Activated CD4-positive, alpha-beta memory T cell treated with anti-CD3 and anti-CD28 coated beads for 36 hours (primary cell): ENCODE measurements at regions not wholly inside any gene's neighbourhood (a gene's known extent, or its start where the extent isn't known, plus 50 kb on each side); places are given as distances from the start of the nearest gene placed in this dataset.

Experiments used
- CTCF ChIA-PET: fragments of 350-600 bp; sonication (Branson Sonifier 250); formaldehyde crosslinking; loops from one replicate; lab custom pipeline; 2021; ENCODE audit warnings: antibody characterized with exemption, inconsistent platforms; lab: Charles Lee
- POLR2A ChIA-PET: fragments of 350-600 bp; sonication (Branson Sonifier 250); formaldehyde crosslinking; loops from one replicate; lab custom pipeline; 2021; ENCODE audit warnings: antibody characterized with exemption; lab: Charles Lee
- DNase-seq: peaks from one replicate; pipeline ENCODE4 v3.0.0-alpha.2; 2020
- H3K27ac Mint-ChIP-seq: one replicate; pipeline ENCODE4 v1.8.0; 2021; ENCODE audit warnings: mixed read lengths
- H3K27me3 Mint-ChIP-seq: one replicate; pipeline ENCODE4 v1.8.0; 2021; ENCODE audit warnings: mixed read lengths
- H3K36me3 Mint-ChIP-seq: one replicate; pipeline ENCODE4 v1.8.0; 2021; ENCODE audit warnings: mixed read lengths
- H3K4me1 Mint-ChIP-seq: one replicate; pipeline ENCODE4 v1.8.0; 2021; ENCODE audit warnings: low read depth, mixed read lengths
- H3K4me3 Mint-ChIP-seq: one replicate; pipeline ENCODE4 v1.8.0; 2021; ENCODE audit warnings: mild to moderate bottlenecking, mixed read lengths
- H3K9me3 Mint-ChIP-seq: one replicate; pipeline ENCODE4 v1.8.0; 2021; ENCODE audit warnings: mixed read lengths
- intact Hi-C: fragments of 100-400 bp; cut with micrococcal nuclease; formaldehyde crosslinking; loops from one replicate; pipeline ENCODE4 v1.15.1; 2023

DNA sequence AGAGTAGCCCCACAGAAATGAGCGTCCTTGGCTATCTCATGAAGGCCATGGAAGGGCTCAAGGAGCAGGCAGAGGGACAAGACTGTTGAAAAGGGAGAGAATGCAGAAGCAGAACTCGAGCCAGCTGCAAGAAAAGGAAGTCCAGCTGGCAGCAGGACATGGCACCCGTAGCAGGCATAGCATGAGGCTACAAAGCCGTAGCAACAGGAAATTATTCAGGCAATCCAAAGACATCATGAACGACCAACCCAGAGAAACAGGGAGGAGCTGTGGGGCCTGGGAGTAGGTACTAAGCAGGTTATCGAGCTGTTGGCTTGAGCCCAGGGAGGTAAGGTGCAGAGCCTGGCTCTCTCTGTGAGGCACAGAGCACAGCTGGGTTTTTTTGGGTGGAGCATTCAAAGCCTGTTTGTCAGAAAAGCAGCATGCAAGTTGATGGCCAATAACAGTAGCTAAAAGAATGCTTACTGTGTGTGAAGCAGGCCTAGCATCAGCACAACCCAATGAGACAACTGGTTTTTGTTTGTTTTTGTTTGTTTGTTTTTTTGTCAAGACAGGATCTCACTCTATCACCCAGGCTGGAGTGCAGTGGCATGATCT lies 144.0 kb upstream of the SMAD3 start:
- ChIA-PET POLR2A (no interaction called here), CTCF (interaction anchor here (1.2 kb wide), 1 partner anchor 17 kb away, joined by 3 read pairs; no protein-coding TSS in a partner anchor)
- Mint-ChIP-seq H3K27me3 (peaks cover 9% of the 10 kb centered on the region), H3K27ac (no peak overlapping the region), H3K9me3 (peaks cover 19% of the 10 kb centered on the region), H3K36me3 (peaks cover 1% of the 10 kb centered on the region), H3K4me3 (no peak overlapping the region), H3K4me1 (peaks cover 6% of the 10 kb centered on the region)
- no peak for DNase-seq
- intact Hi-C loops = no loop called here

DNA sequence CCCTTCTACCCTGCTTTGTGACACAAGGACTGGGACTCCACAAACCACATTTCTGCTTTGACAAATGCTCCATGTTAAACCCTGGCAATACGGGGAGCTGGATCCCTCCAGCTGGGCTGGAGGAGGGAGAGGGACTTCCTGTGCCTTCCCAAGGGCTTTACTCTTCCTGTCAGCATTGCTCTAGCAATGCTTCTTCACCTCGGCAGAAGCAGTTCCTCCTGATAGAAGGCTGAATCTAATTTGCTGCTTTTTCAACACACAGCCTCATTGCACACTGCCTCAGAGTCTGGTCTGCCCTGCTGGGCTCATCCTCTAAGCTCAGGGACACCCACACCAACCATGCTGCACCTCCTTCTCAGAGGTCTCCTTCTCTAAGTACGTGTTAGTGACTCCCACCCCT lies 142.8 kb upstream of the SMAD3 start:
- no peak overlapping the region for H3K4me3 Mint-ChIP-seq
- intact Hi-C loops = no loop called here
- ChIA-PET CTCF (no interaction called here), POLR2A (no interaction called here)
- peaks cover 19% of the 10 kb centered on the region for H3K9me3 Mint-ChIP-seq
- no peak overlapping the region for H3K27ac Mint-ChIP-seq
- H3K36me3 Mint-ChIP-seq = peaks cover 1% of the 10 kb centered on the region
- H3K4me1 Mint-ChIP-seq = peaks cover 6% of the 10 kb centered on the region
- H3K27me3 Mint-ChIP-seq = peaks cover 7% of the 10 kb centered on the region
- no peak for DNase-seq

DNA sequence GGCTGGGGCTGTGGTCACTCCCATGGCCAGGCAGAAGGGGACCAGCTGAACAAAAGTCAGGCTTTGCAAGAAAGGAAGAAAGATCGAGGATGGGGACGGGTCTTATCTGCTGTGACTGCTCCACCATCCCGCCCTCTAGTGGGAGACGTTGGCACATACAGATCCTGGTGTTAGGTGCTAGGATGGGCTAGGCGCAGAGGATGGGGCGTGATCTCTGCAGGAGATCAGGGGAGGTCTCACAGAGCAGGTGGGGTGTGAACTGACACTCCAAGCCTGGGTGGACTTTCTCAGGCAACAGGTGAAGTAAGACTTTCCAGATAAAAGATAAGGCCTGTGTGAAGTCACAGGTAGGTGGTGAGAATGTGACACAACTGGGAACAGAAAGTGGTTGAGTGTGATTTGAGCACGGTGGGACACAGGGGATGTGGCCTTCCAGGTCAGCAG lies 141.9 kb upstream of the SMAD3 start:
- DNase-seq = peak; percentile 59
- Mint-ChIP-seq H3K9me3 (peaks cover 12% of the 10 kb centered on the region), H3K27me3 (peaks cover 7% of the 10 kb centered on the region), H3K27ac (no peak overlapping the region), H3K36me3 (peaks cover 1% of the 10 kb centered on the region), H3K4me1 (peaks cover 6% of the 10 kb centered on the region), H3K4me3 (no peak overlapping the region)
- CTCF ChIA-PET = interaction anchor here (0.6 kb wide), 1 partner anchor 257 kb away, joined by 3 read pairs; no protein-coding TSS in a partner anchor
- intact Hi-C loops = no loop called here
- POLR2A ChIA-PET = no interaction called here

DNA sequence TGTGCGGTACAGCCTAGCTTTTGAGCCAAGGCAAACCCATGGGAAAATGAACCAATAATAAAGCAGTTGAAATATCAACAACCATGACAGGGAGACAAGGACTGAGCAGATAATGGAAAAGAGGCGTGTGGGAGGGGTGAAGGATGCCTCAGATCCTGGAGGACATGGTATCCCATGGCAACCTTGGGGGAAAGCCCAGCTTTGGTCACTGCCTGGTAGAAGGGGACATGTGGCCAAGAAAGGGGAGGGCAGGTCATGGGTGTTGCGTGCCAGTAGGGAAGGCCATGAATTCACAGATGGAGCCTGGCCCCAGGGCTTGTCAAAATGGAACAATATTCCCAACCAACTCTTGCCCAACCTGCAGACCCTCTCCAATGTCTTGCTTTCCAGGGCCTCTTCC lies 140.5 kb upstream of the SMAD3 start:
- POLR2A ChIA-PET = no interaction called here
- H3K36me3 Mint-ChIP-seq = peaks cover 1% of the 10 kb centered on the region
- H3K4me3 Mint-ChIP-seq = no peak overlapping the region
- H3K27me3 Mint-ChIP-seq = peaks cover 7% of the 10 kb centered on the region
- intact Hi-C loops = no loop called here
- H3K9me3 Mint-ChIP-seq = peaks cover 12% of the 10 kb centered on the region
- DNase-seq = no peak
- no peak overlapping the region for H3K27ac Mint-ChIP-seq
- CTCF ChIA-PET = interaction anchor here (0.8 kb wide), 1 partner anchor 9 kb away, joined by 3 read pairs; no protein-coding TSS in a partner anchor
- peaks cover 6% of the 10 kb centered on the region for H3K4me1 Mint-ChIP-seq

DNA sequence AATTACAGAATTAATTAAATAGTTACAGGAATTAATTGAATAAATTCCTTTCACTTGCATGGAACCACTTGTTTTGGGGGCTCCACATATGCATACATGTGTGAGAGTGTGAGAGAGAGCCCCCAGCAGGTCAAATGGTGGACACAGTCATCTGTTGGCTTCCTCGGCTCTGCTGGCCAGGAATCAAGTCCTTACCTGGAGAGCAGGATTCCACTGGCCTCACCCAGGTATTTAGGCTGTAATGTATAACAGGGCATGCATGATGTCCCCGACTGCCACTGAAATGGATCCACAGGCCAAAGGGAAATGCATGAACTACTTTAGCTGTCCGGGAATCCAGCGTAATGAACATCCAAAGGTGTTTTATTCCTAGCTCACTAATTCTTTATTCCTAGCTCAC lies 139.7 kb upstream of the SMAD3 start:
- Mint-ChIP-seq H3K36me3 (peaks cover 1% of the 10 kb centered on the region), H3K9me3 (peaks cover 12% of the 10 kb centered on the region), H3K27ac (no peak overlapping the region), H3K4me3 (no peak overlapping the region), H3K4me1 (peaks cover 6% of the 10 kb centered on the region), H3K27me3 (peaks cover 7% of the 10 kb centered on the region)
- no peak for DNase-seq
- intact Hi-C loops = no loop called here
- POLR2A ChIA-PET = no interaction called here
- CTCF ChIA-PET = interaction anchor here (0.5 kb wide), 1 partner anchor 72 kb away, joined by 4 read pairs; no protein-coding TSS in a partner anchor

DNA sequence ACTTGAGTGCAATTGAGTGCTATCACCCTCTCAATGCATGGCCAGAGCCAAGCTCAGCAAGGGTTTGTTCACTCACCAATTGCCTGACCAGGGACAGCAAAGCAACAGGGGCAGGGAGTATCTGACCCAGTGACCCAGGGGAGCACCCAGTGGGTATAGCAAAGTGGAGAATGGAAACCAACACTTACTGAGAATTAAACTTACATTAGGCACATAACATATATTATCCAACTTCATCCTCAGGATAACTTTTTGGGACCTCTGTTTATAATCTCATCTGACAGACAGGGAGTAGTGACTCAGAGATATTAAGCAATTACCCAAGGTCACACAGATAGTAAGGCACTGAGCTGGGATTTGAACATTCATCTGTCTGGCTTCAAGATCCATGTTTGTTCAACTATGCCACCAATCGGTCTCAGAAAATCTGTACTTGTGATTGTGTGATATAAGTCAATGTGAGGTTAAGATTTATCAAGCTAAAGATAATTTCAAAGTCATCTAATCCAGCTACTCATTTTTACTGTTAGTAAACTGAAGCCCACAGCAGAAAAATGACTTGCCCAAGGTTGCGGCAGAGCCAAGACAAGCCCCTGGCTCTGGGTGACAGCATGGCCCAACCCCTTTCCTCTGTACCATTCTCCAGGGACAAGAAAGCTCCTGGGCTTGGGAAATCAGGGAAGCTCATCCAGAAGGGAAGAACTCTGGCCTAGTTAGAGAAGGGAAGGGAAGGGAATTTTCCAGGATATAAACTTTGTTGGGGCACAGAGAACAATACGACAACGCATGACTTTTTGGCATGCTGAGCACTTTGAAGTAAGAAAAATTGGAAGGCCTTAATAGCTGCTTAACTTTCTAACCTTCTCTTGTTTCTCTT lies 138.0 kb upstream of the SMAD3 start:
- intact Hi-C loops = no loop called here
- POLR2A ChIA-PET = no interaction called here
- CTCF ChIA-PET = no interaction called here
- no peak for DNase-seq
- Mint-ChIP-seq H3K9me3 (peaks cover 11% of the 10 kb centered on the region), H3K4me1 (peaks cover 6% of the 10 kb centered on the region), H3K27ac (no peak overlapping the region), H3K27me3 (peaks cover 7% of the 10 kb centered on the region), H3K4me3 (no peak overlapping the region), H3K36me3 (peaks cover 1% of the 10 kb centered on the region)

DNA sequence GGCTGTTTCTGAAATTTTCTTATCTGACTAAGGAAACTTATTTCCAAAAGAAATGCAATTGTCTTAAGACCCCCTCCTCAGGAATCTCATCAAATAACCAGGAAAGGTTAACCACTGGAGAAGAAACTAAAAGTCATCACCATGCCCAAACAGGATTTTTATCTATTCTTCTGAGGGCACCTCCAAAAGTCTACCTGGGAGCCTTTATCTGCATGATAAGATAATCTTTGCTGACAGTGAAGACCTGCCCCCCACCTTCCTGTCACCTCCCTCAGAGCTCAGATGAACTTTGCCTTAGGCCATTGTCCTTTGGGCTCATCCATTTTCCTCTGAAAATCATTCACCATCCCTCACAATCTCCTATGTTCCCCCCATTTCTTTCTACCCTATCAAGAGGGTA lies 137.3 kb upstream of the SMAD3 start:
- ChIA-PET POLR2A (no interaction called here), CTCF (no interaction called here)
- peaks cover 5% of the 10 kb centered on the region for H3K4me1 Mint-ChIP-seq
- peaks cover 7% of the 10 kb centered on the region for H3K27me3 Mint-ChIP-seq
- H3K4me3 Mint-ChIP-seq = no peak overlapping the region
- intact Hi-C loops = no loop called here
- DNase-seq = no peak
- H3K9me3 Mint-ChIP-seq = peaks cover 8% of the 10 kb centered on the region
- no peak overlapping the region for H3K27ac Mint-ChIP-seq
- peaks cover 1% of the 10 kb centered on the region for H3K36me3 Mint-ChIP-seq

DNA sequence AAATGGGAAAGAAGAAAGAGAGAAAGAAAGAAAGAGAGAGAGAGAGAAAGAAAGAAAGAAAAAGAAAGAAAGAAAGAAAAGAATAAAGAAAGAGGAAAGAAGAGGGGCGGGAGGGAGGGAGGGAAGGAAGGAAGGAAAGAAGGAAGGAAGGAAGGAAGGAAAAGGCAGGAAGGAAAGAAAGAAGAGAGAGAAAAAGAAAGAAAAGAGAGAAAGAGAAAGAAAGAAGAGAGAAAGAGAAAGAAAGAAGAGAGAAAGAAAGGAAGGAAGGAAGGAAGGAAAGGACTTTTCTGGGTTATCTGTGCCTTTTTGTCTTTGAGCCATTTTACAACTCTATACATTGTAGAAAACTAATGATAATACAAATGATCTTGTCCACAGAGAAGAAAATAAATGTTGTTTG lies 136.6 kb upstream of the SMAD3 start:
- POLR2A ChIA-PET = no interaction called here
- no peak for DNase-seq
- Mint-ChIP-seq H3K27ac (no peak overlapping the region), H3K4me3 (no peak overlapping the region), H3K9me3 (peaks cover 7% of the 10 kb centered on the region), H3K27me3 (peaks cover 4% of the 10 kb centered on the region), H3K36me3 (no peaks in the 10 kb centered on the region), H3K4me1 (no peaks in the 10 kb centered on the region)
- intact Hi-C loops = no loop called here
- CTCF ChIA-PET = no interaction called here

DNA sequence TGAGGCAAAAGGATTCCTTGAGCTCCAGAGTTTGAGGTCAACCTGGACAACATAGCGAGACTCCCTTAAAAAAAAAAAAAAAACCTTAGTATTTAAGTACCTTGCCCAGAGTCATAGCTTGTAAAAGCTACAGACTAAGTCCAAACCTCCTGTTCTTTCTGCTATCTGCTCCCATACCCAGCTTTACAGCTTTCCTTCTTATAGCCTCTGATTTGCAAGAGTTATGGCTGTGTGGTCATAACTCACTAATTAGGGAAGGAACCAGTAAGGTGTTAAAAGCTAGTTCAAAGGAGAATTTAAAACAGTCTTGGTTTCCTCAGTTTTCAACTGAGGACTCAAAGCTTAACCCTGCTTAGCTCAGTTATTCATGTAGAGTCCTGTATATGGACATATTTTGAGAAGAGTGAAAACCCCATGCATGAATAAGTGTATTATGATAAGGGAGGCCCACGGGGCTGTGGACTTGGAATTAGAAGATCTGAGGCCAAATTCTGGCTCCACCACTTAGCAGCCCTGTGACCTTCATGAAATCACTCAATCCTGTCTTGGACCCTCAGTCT lies 135.5 kb upstream of the SMAD3 start:
- Mint-ChIP-seq H3K36me3 (no peaks in the 10 kb centered on the region), H3K9me3 (peaks cover 15% of the 10 kb centered on the region), H3K4me3 (no peak overlapping the region), H3K27ac (no peak overlapping the region), H3K27me3 (peaks cover 4% of the 10 kb centered on the region), H3K4me1 (no peaks in the 10 kb centered on the region)
- CTCF ChIA-PET = no interaction called here
- POLR2A ChIA-PET = no interaction called here
- intact Hi-C loops = no loop called here
- no peak for DNase-seq

DNA sequence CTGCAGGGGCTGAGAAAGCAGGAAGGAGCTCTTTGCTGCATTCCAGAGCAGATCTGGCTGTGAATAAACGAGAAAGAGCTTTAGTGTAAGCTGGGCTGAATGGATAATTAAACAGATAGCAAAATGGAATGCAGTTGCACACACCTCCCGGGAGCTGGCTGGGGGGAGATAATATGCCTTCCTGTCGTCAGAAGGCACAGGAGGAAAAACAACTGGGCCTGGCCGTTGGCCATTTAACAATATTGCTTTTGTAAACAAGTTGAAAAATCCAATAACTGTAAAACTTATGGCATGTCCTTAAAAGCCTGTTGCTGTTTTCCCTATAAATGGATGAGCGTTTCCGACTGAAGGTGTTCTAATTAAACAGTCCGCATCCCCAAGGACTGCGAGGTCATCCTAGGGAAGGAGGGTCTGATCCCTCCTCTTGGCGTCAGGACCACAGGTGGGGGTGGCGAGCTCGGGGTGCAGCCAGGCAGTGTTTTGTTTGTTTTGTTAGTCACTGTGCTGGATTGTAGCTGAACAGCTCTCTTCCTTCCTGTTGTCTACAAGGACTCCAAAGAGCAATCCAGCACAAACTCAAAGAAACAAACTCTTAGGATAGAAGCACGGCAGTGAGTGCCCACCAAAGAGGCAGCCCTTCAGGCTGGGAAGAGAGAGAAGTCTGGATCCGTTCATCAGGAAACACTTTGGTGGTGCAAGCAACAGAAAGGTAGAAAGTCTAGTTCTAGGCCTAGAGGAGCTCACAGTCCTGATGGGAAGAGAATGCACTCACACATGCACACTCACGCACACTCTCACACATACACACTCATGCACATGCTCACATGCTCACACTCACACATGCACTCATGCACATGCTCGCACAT lies 133.4 kb upstream of the SMAD3 start:
- CTCF ChIA-PET = interaction anchor here (1.2 kb wide), 2 partner anchors 11 to 15 kb away, joined by 3 to 5 read pairs; no protein-coding TSS in a partner anchor
- Mint-ChIP-seq H3K9me3 (peaks cover 15% of the 10 kb centered on the region), H3K27me3 (peaks cover 3% of the 10 kb centered on the region), H3K36me3 (no peaks in the 10 kb centered on the region), H3K4me1 (peaks cover 4% of the 10 kb centered on the region), H3K4me3 (no peak overlapping the region), H3K27ac (no peak overlapping the region)
- POLR2A ChIA-PET = no interaction called here
- intact Hi-C loops = no loop called here
- DNase-seq = no peak

DNA sequence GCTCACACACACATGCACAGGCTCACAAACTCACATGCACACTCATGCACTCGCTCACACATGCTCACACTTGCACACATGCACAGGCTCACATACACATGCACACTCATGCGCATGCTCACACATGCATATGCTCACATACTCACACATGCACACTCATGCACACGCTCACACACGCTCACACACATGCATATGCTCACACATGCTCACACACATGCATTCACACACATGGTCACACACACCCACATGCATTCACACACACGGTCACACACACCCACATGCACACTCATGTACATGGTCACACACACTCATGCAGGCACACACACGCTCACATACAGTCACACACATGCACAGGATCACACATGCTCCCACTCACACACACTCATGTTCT lies 132.8 kb upstream of the SMAD3 start:
- ChIA-PET CTCF (interaction anchor here (1.2 kb wide), 1 partner anchor 12 kb away, joined by 3 read pairs; no protein-coding TSS in a partner anchor), POLR2A (no interaction called here)
- peaks cover 4% of the 10 kb centered on the region for H3K4me1 Mint-ChIP-seq

More for the DNA sequence above, 132.8 kb upstream of the SMAD3 start:
- H3K27me3 Mint-ChIP-seq = peaks cover 3% of the 10 kb centered on the region
- H3K9me3 Mint-ChIP-seq = peaks cover 18% of the 10 kb centered on the region
- no peak for DNase-seq
- no peak overlapping the region for H3K4me3 Mint-ChIP-seq
- H3K36me3 Mint-ChIP-seq = no peaks in the 10 kb centered on the region
- no peak overlapping the region for H3K27ac Mint-ChIP-seq
- intact Hi-C loops = no loop called here
